Gastrocnemius medialis (tissue), 4 donors: ENCODE measurements at regions not wholly inside any gene's neighbourhood (a gene's known extent, or its start where the extent isn't known, plus 50 kb on each side); places are given as distances from the start of the nearest gene placed in this dataset.
A peak's percentile ranks its signal among the peaks of the same experiment; 100 is the strongest.

ENCODE experiments used
- ATAC-seq, 2 donors: fragments of 150-250 bp; one replicate each; pipeline ENCODE4 v1.9.1; 2016
- DNase-seq, 2 donors: peaks; one replicate each; pipeline ENCODE4 v3.0.0-alpha.2; 2019
- H3K27ac ChIP-seq, 4 donors: fragments of 200-600 bp; sonication (generic); 1 replicate in 1 of 4; 2 replicates in 3 of 4; pipeline ENCODE4 v1.5.1; 2016 to 2018; ENCODE audit warnings: mild to moderate bottlenecking in 2 of 4, moderate library complexity in 1 of 4
- H3K27me3 ChIP-seq, 3 donors: fragments of 200-600 bp; sonication (generic) in 2 of 3; 1 replicate in 1 of 3; 2 replicates in 2 of 3; pipeline versions ENCODE4 v1.5.1 to v1.6.0; 2016 to 2019; ENCODE audit warnings: mild to moderate bottlenecking in 1 of 3, moderate library complexity in 1 of 3
- H3K36me3 ChIP-seq, 2 donors: fragments of 200-600 bp; sonication (generic) in 1 of 2; one replicate each; pipeline ENCODE4 v1.5.1; 2017 to 2018
- H3K4me1 ChIP-seq, 2 donors: fragments of 200-600 bp; sonication (generic) in 1 of 2; one replicate each; pipeline ENCODE4 v1.5.1; 2016 to 2017; ENCODE audit warnings: mild to moderate bottlenecking in 2 of 2
- H3K4me3 ChIP-seq, 4 donors: fragments of 200-600 bp; sonication (generic) in 3 of 4; 1 replicate in 1 of 4; 2 replicates in 3 of 4; pipeline ENCODE4 v1.5.1; 2016 to 2019; ENCODE audit warnings: mild to moderate bottlenecking in 2 of 4
- H3K9me3 ChIP-seq, 3 donors: fragments of 200-600 bp; sonication (generic) in 2 of 3; 1 replicate in 1 of 3; 2 replicates in 2 of 3; pipeline ENCODE4 v1.5.1; 2016 to 2019
- CTCF ChIP-seq, 5 experiments: fragments of 450-650 bp in 3 of 5; fragments of 200-600 bp in 2 of 5; sonication (generic) in 2 of 5; IDR thresholded peaks in 4 of 5; conservative IDR thresholded peaks in 1 of 5; 1 replicate in 4 of 5; 2 replicates in 1 of 5; pipeline ENCODE4 v1.5.1; 2016 to 2019; ENCODE audit warnings: antibody characterized with exemption in 5 of 5, mild to moderate bottlenecking in 3 of 5, moderate library complexity in 3 of 5
- POLR2A ChIP-seq, 2 donors: fragments of 450-650 bp; IDR thresholded peaks; one replicate each; pipeline ENCODE4 v1.6.1; 2017; ENCODE audit warnings: antibody characterized with exemption in 2 of 2, mild to moderate bottlenecking in 2 of 2, moderate library complexity in 2 of 2
- in situ Hi-C, 4 donors: fragments of 200-750 bp; cut with MboI; loops; one replicate each; pipeline versions ENCODE4 v1.15.0 to v1.8.0; 2017; ENCODE audit warnings: low sequenced_read_pairs in 4 of 4
- intact Hi-C: fragments of 100-400 bp; cut with DNase I; formaldehyde crosslinking; loops from one replicate; pipeline ENCODE4 v1.15.1; 2023; ENCODE audit warnings: low total_unique reads

GRCh38 chr3:134427400-134428111 is 53.3 kb upstream of the AMOTL2 start:
- peak; percentile 38 to 80 for DNase-seq

GRCh38 chr3:134426660-134427181 is 52.5 kb upstream of the AMOTL2 start:
- DNase-seq (no peak), ATAC-seq (no peak)
- no peaks in the 10 kb centered on the region for H3K27me3 ChIP-seq
- no peak overlapping the region for H3K4me3 ChIP-seq
- no peaks in the 10 kb centered on the region for H3K36me3 ChIP-seq
- no peaks in the 10 kb centered on the region for H3K9me3 ChIP-seq
- TF ChIP-seq POLR2A (IDR thresholded peaks at IDR 0.05) (no peak), CTCF (IDR thresholded peaks at IDR 0.05 in 4 of 5, conservative IDR thresholded peaks at IDR 0.05 in 1 of 5) (no peak)
- in situ Hi-C loops = no loop called here
- peak overlapping the region in 2 of 4 donors; percentile 31 to 37 for H3K27ac ChIP-seq
- intact Hi-C loops = no loop called here
- no peaks in the 10 kb centered on the region for H3K4me1 ChIP-seq

More at GRCh38 chr3:134427400-134428111, 53.3 kb upstream of the AMOTL2 start:
- no peaks in the 10 kb centered on the region for H3K9me3 ChIP-seq
- ATAC-seq = peak; percentile 63 to 86
- no peak for TF ChIP-seq CTCF (IDR thresholded peaks at IDR 0.05 in 4 of 5, conservative IDR thresholded peaks at IDR 0.05 in 1 of 5)
- no peak for TF ChIP-seq POLR2A (IDR thresholded peaks at IDR 0.05)
- H3K4me3 ChIP-seq = no peak overlapping the region
- no peaks in the 10 kb centered on the region for H3K36me3 ChIP-seq
- no peaks in the 10 kb centered on the region for H3K27me3 ChIP-seq
- H3K27ac ChIP-seq = peak overlapping the region in 2 of 4 donors; percentile 31 to 37
- no peaks in the 10 kb centered on the region for H3K4me1 ChIP-seq
- intact Hi-C loops (no loop called here), in situ Hi-C loops (no loop called here)

- Histone ChIP-seq H3K4me1 (no peaks in the 10 kb centered on the region), H3K4me3 (no peak overlapping the region), H3K9me3 (no peaks in the 10 kb centered on the region), H3K27ac (no peak overlapping the region), H3K36me3 (no peaks in the 10 kb centered on the region), H3K27me3 (no peaks in the 10 kb centered on the region)
- in situ Hi-C loops (no loop called here), intact Hi-C loops (no loop called here)
- no peak for TF ChIP-seq POLR2A (IDR thresholded peaks at IDR 0.05)
- no peak for TF ChIP-seq CTCF (IDR thresholded peaks at IDR 0.05 in 4 of 5, conservative IDR thresholded peaks at IDR 0.05 in 1 of 5)
- ATAC-seq (no peak), DNase-seq (no peak)
Observed at GRCh38 chr3:134425943-134426342, 51.7 kb upstream of the AMOTL2 start.
